ENCODE measurements at regions not wholly inside any gene's neighbourhood (a gene's known extent, or its start where the extent isn't known, plus 50 kb on each side); places are given as distances from the start of the nearest gene placed in this dataset.

DNA sequence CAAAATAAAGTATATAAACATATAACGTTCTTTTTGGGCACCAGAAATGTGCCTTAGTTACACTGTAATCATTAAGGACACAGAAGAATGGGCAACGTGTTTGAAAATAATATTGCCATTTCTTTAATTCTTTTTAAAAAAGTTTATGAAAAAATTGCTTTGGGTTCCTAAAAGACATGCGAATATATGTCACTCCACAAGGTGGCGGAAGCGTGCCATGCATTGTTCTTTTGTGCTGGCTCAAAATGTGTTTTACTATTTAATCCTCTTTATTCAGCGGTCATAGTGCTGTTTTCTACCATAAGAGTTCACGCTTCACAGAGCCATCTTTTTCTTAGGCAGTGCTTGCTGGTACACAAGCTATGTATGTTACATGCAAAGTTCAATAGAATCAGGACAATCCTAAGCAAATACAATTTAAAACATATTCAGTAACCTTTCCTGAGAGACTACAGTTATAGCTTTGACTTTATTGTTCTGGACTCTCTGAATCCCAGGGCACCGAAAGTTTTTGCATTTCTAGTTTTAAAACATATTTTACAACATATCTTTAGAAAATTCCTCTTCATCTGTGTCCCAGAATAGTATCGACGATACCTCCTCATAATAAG lies 147.8 kb upstream of the ERBB4 start:
- no peak for DNase-seq

DNA sequence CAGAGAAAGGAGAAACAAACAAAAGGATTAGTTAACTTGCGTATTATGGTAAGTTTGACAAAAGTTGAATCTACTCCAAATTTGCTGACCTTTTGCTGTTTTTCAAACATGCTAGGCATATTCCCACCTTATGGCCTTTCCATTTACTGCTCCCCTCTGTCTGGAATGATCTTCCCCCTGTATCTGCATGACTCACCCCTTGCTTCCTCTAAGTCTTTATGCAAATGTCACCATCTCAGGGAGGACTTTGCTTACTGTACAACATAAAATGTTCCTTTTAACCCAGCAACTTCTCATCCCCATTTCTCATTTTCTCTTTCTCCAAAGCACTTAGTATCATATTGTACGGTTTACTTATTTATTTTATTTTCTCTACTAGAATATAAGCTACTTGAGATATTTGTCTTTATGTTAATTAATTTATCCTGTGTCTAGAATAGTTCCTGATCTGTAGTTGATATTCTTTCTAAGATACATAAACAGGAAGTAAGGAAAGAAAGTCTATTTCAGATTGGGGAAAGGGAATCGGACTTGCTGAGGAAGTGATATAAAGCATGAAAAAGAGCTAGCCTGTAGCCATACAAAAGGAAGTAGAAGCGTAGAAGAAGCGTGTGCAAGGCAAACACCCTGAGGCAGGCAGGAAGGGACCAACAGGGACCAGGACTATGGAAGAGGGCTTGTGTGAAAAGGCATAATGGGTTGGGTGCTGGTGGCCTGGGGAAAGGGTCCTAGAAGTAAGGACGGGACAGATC lies 144.9 kb upstream of the ERBB4 start:
- DNase-seq = no peak

GRCh38 chr2:212682937-212683336 lies 144.3 kb upstream of the ERBB4 start:
- no peak for DNase-seq

- DNase-seq = no peak
Observed at GRCh38 chr2:212677466-212677865, 138.9 kb upstream of the ERBB4 start.

DNA sequence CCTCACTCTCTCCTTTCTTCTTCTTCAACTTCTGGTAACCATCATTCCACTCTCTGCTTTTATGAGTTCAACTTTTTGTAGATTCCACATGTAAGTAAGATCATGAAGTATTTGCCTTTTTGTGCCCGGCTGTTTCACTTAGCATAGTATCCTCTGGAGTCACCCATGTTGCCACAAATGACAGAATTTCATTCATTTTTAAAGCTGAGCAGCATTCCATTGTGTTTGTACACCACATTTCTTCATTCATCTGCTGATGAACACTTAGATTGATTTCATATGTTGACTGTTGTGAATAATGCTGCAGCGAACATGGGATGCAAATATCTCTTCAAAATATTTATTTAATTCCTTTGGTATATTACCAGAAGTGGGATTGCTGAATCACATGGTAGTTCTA lies 133.6 kb upstream of the ERBB4 start:
- DNase-seq = no peak

GRCh38 chr2:212669761-212670160 lies 131.2 kb upstream of the ERBB4 start:
- no peak for DNase-seq

DNA sequence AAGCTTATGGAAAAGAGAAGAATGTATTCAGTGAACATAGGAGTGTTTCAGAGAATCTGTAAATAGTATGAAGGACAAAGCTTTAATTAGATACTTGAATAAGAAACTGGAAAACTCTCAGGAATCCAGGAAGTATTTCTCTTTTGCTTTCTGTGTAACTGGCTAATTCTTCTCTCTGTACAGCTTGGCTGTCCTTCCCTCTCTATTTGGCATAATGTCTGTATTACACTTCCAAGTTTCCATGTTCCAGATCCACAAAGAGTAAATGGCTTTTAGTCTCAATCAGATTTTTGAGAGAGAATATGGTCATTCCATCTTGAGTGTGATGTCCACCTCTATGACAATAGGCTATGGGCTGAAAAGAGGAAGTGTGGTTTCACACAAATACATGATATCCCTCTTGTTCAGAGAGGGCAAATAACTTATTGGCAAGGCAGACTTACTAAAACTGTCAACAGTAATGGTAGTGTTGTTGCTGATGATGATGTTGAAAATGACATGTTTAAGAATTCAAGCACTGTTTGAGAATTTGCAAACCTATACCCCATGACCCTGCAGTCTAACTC lies 129.2 kb upstream of the ERBB4 start:
- no peak for DNase-seq

GRCh38 chr2:212665948-212666347 lies 127.3 kb upstream of the ERBB4 start:
- no peak for DNase-seq

GRCh38 chr2:212659441-212659840 lies 120.8 kb upstream of the ERBB4 start:
- no peak for DNase-seq

DNA sequence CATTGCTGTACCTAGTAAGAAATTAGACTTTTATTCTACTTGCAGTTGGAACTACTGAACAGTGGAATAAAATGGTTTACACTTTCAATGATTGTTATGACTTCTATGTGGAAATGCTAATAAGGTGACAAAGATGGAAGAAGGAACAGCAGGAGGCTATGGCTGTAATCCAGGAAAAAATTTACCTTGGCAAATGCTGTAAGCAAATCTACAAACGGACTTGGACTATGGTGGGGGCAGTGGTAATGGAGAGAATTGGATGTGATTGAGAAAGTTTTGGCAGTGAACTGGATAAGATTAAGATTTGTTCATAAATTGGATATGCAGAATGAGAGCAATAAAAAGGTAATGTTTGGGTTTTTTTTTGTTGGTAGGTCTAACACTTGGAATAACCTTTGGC lies 111.0 kb upstream of the ERBB4 start:
- DNase-seq = no peak

GRCh38 chr2:212646698-212647366 lies 108.2 kb upstream of the ERBB4 start:
- DNase-seq = no peak

GRCh38 chr2:212644195-212644837 lies 105.7 kb upstream of the ERBB4 start:
- DNase-seq = no peak

DNA sequence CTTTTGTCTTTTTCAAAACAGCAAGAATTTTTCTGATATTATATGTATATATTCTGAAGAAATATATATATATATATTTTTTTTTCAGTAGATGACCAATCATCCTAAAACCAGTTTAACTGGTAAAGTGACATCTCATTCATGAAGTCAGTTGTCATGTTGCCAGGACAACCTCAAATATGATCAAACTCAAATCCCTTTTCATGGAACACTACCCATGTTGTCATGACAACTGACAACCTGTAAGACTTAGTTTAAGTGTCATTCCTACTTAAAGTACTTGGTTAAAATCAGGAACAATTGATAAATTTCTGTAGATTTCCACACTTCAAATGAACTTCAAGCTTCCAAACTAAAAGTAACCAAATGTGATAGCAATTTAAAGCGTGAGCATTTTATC lies 101.8 kb upstream of the ERBB4 start:
- no peak for DNase-seq

- DNase-seq = no peak
Observed at GRCh38 chr2:212638694-212639093, 100.1 kb upstream of the ERBB4 start.

DNA sequence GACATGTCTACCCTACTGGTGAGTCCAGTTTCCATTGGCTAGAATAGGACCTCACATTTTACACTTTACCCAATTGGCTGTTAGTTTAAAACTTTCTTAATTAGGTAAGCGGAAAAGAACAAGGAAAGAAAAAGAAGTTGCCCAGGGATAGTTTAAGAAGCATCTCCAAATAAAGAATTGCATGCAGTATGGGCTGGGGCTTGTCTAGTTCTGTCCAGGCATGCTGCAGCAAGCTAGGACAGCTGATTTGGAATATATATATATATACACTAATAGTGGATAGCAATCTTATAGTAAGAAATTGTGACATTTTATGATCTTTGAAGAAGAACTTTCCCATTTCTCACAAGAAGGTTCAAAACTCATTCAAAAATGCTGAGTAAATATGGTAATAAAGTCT lies 90.0 kb upstream of the ERBB4 start:
- no peak for DNase-seq

- no peak for DNase-seq
Observed at GRCh38 chr2:212626371-212626918, 87.8 kb upstream of the ERBB4 start.

- no peak for DNase-seq
Observed at GRCh38 chr2:212619954-212620353, 81.4 kb upstream of the ERBB4 start.

DNA sequence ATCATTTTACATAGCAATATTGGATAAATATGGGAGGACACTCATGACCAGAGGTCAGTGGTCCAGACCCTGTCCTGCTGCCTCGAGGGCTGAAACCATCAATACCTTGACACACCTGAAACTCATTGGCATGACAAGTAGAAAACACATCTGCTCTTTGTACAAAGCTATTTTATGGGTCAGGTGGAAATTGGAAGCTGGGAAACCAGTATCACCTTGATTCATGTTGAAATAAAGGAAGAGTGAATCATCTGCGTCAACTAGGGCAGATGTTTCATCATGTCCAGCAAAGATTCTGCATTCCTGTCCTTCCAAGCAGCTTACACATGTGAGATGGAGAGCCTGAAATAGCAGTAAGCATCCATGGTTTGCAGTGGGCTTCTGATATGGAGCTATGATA lies 80.0 kb upstream of the ERBB4 start:
- no peak for DNase-seq

GRCh38 chr2:212610872-212611425 lies 72.3 kb upstream of the ERBB4 start:
- DNase-seq = no peak

- DNase-seq = no peak
Observed at GRCh38 chr2:212609479-212609878, 70.9 kb upstream of the ERBB4 start.

DNA sequence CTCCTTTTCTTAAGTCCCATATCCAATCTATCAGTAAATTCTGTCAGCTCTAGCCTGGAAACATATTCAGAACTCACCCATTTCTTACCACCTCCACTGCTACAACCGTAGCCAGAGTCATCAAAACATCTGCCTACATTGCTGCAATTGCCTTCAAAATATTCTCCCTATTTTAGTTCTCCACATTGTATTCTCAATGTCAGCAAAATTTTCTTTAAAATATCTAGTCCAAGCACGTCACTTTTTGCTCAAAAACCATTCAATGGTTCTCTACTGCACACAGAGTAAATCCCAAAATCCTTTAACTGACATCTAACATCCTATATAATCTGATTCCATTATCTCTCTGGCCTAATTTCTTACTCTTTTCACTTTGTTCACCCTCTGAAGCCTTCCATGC lies 68.5 kb upstream of the ERBB4 start:
- no peak for DNase-seq

GRCh38 chr2:212606232-212606631 lies 67.6 kb upstream of the ERBB4 start:
- no peak for DNase-seq

DNA sequence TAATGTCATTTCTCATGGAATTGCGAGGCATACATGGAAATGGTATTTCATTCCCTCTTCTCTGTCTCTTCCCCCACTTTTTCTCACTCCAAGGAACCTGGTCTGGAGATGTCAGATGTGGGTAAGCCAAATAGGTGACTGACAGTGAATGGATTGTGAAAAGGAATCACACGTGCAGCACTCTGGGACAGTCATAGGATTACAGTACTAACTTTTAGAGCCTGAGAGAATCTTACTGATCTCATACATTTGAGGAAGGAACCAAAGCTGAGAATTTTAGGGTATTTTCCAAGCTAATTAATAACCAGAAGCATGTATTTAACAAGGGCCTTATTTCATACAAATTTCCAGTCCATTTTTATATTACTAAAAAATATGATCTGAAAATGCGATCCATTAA lies 58.1 kb upstream of the ERBB4 start:
- no peak for DNase-seq
